ENCODE measurements at regions not wholly inside any gene's neighbourhood (a gene's known extent, or its start where the extent isn't known, plus 50 kb on each side); places are given as distances from the start of the nearest gene placed in this dataset.

DNA sequence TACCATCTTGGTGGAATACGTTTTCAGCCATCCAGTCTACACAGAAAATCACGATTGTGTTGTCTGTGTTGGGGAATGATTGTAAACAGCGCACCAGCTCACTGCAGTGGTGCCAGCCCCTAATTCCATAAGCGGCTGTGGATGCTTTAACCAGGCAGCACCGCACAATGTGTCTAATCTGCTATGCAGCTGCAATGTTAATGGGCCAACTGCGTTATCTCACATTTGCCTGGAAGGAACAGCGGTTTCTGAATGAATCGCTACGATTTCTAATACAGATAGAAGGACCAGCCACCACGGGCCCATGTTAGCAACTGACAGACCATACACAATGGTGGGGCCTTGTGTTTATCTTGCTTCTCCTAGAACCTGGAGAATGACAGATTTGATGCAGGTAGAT lies 384.5 kb upstream of the KIRREL3 start:
- no peak overlapping the region for H4K5ac ChIP-seq (ENCODE audit: low read depth, low read length)
- H3K9me1 ChIP-seq (ENCODE audit: insufficient read depth, low read length) = no peaks in the 10 kb centered on the region
- no peak overlapping the region for H2BK5ac ChIP-seq (ENCODE audit: low read depth, low read length, poor library complexity, severe bottlenecking)
- in situ Hi-C loops (cut with MboI; ENCODE audit: low sequenced_read_pairs) = no loop called here
- H3K18ac ChIP-seq (ENCODE audit: low read depth, low read length) = no peak overlapping the region
- no TSS peak for BruUV-seq (replicated peaks)
- H3K27me3 ChIP-seq (ENCODE audit: control insufficient read depth, insufficient read depth, low read length) = no peaks in the 10 kb centered on the region
- no peak overlapping the region for H2AFZ ChIP-seq (replicated peaks; ENCODE audit: low read length, poor library complexity)
- no peaks in the 10 kb centered on the region for H4K20me1 ChIP-seq (ENCODE audit: insufficient read depth, low read length)
- dilution Hi-C loops (cut with HindIII; ENCODE audit: low sequenced_read_pairs, unreplicated experiment) = no loop called here
- no peak overlapping the region for H3K4me3 ChIP-seq (ENCODE audit: insufficient read depth, low read depth, low read length)
- no peak overlapping the region for H2AK9ac ChIP-seq (replicated peaks; ENCODE audit: low read depth, low read length, poor library complexity)
- H3K4me2 ChIP-seq (ENCODE audit: low read depth, low read length) = no peak overlapping the region
- no peak overlapping the region for H2BK15ac ChIP-seq (ENCODE audit: low read depth, low read length)
- no peaks in the 10 kb centered on the region for H3K36me3 ChIP-seq (ENCODE audit: control insufficient read depth, insufficient read depth, low read length)
- no peak overlapping the region for H2BK120ac ChIP-seq (ENCODE audit: low read depth, low read length)
- no peaks in the 10 kb centered on the region for H3K4me1 ChIP-seq (ENCODE audit: control insufficient read depth, insufficient read depth, low read length)
- no peak overlapping the region for H4K8ac ChIP-seq (ENCODE audit: low read depth in 2 of 2, low read length in 2 of 2)
- no peak overlapping the region for H2AK5ac ChIP-seq (ENCODE audit: low read depth, low read length)
- no peak overlapping the region for H3K56ac ChIP-seq (ENCODE audit: extremely low read depth, insufficient read depth, low read length)
- ChIA-PET POLR2A (ENCODE audit: unreplicated experiment) (no interaction called here), CTCF (no interaction called here)
- H3K9me3 ChIP-seq (ENCODE audit: control insufficient read depth, insufficient read depth, low read length) = no peaks in the 10 kb centered on the region
- ATAC-seq (ENCODE audit: low read depth) (no peak), DNase-seq (no peak)
- no peaks in the 10 kb centered on the region for H3K79me1 ChIP-seq (ENCODE audit: low read depth in 1 of 2, low read length in 2 of 2)
- H3K23ac ChIP-seq (ENCODE audit: low read depth, low read length) = no peak overlapping the region
- no peak overlapping the region for H3K14ac ChIP-seq (replicated peaks; ENCODE audit: low read depth, low read length)
- WGBS, 2 experiments (ENCODE audit: extremely low coverage in 2 of 2, insufficient read length in 1 of 2) = 43% methylated on average over 3 of the region's 10 CpGs; no CpG with 5 or more reads in 1 of the 2 experiments
- H3K4ac ChIP-seq (ENCODE audit: low read depth, low read length) = no peak overlapping the region
- no peak overlapping the region for H2BK20ac ChIP-seq (ENCODE audit: low read depth, low read length)
- no peak overlapping the region for H4K91ac ChIP-seq (ENCODE audit: insufficient read depth, low read depth, low read length)
- H3K27ac ChIP-seq (ENCODE audit: insufficient read depth, low read length) = no peak overlapping the region
- TF ChIP-seq SMC3 (IDR thresholded peaks at IDR 0.05; ENCODE audit: low read depth, low read length) (no peak), USF2 (IDR thresholded peaks at IDR 0.05; ENCODE audit: low read depth, low read length) (no peak), RCOR1 (IDR thresholded peaks at IDR 0.05; ENCODE audit: insufficient replicate concordance, low read length) (no peak), MAZ (IDR thresholded peaks at IDR 0.05; ENCODE audit: borderline replicate concordance, low read depth, low read length) (no peak), MXI1 (IDR thresholded peaks at IDR 0.05; ENCODE audit: borderline replicate concordance, low read depth, low read length) (no peak), BHLHE40 (IDR thresholded peaks at IDR 0.05; ENCODE audit: low read depth, low read length) (no peak), FOS (IDR thresholded peaks at IDR 0.05; ENCODE audit: low read depth, low read length) (no peak), CEBPB (IDR thresholded peaks at IDR 0.05; ENCODE audit: low read depth, low read length) (no peak), RAD21 (IDR thresholded peaks at IDR 0.05; ENCODE audit: low read length) (no peak), NFE2L2 (IDR thresholded peaks at IDR 0.05; ENCODE audit: low read depth, low read length) (no peak), CHD1 (IDR thresholded peaks at IDR 0.05; ENCODE audit: low read depth, low read length) (no peak), MAFK (IDR thresholded peaks at IDR 0.05; ENCODE audit: low read depth, low read length) (no peak), POLR2A (IDR thresholded peaks at IDR 0.05; ENCODE audit: low read depth, low read length) (no peak)
- TF ChIP-seq, protein P1, sequence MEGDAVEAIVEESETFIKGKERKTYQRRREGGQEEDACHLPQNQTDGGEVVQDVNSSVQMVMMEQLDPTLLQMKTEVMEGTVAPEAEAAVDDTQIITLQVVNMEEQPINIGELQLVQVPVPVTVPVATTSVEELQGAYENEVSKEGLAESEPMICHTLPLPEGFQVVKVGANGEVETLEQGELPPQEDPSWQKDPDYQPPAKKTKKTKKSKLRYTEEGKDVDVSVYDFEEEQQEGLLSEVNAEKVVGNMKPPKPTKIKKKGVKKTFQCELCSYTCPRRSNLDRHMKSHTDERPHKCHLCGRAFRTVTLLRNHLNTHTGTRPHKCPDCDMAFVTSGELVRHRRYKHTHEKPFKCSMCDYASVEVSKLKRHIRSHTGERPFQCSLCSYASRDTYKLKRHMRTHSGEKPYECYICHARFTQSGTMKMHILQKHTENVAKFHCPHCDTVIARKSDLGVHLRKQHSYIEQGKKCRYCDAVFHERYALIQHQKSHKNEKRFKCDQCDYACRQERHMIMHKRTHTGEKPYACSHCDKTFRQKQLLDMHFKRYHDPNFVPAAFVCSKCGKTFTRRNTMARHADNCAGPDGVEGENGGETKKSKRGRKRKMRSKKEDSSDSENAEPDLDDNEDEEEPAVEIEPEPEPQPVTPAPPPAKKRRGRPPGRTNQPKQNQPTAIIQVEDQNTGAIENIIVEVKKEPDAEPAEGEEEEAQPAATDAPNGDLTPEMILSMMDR (conservative IDR thresholded peaks at IDR 0.05; ENCODE audit: low read depth, low read length) = no peak
- TF ChIP-seq, protein P2, sequence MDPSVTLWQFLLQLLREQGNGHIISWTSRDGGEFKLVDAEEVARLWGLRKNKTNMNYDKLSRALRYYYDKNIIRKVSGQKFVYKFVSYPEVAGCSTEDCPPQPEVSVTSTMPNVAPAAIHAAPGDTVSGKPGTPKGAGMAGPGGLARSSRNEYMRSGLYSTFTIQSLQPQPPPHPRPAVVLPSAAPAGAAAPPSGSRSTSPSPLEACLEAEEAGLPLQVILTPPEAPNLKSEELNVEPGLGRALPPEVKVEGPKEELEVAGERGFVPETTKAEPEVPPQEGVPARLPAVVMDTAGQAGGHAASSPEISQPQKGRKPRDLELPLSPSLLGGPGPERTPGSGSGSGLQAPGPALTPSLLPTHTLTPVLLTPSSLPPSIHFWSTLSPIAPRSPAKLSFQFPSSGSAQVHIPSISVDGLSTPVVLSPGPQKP (IDR thresholded peaks at IDR 0.05; ENCODE audit: borderline replicate concordance, low read depth, low read length) = no peak
- H3K9ac ChIP-seq (ENCODE audit: low read depth, low read length) = no peak overlapping the region
- intact Hi-C loops (cut with micrococcal nuclease) = no loop called here
